ENCODE measurements at regions not wholly inside any gene's neighbourhood (a gene's known extent, or its start where the extent isn't known, plus 50 kb on each side); places are given as distances from the start of the nearest gene placed in this dataset.

DNA sequence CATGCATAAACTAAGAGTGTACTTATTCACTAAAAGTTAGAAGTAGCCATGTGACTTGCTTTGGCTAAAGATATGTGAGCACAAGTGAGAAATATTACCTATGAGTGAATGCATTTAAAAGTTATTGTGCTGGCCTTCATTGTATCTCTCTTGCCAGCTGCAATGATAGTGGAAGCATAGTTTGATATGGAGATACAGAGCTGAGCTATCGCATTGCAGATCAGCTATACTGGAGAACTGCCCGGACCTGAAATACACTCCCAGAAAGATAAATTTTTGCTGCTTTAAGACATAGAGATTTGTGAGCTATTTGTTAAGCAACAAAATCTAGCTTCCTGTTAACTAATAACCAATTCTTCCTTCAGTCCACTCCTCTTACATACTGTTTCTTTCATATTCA is 571.1 kb downstream of the CPS1 start:
- Histone ChIP-seq H3K36me3 (no peaks in the 10 kb centered on the region), H3K4me3 (no peak overlapping the region), H2AFZ (replicated peaks) (no peak overlapping the region), H3K79me2 (ENCODE audit: low read depth) (no peaks in the 10 kb centered on the region), H3K4me1 (peaks cover 8% of the 10 kb centered on the region), H4K20me1 (ENCODE audit: low read depth) (no peaks in the 10 kb centered on the region), H3K27ac (no peak overlapping the region), H3K27me3 (no peaks in the 10 kb centered on the region), H3F3A (ENCODE audit: low read depth) (no peaks in the 10 kb centered on the region), H3K9ac (no peak overlapping the region), H3K4me2 (no peak overlapping the region), H3K9me3 (ENCODE audit: low read depth) (no peaks in the 10 kb centered on the region)
- Mint-ChIP-seq H3K9me3 (no peaks in the 10 kb centered on the region), H3K4me3 (no peak overlapping the region), H3K4me1 (peaks cover 21% of the 10 kb centered on the region), H3K27ac (no peak overlapping the region), H3K36me3 (no peaks in the 10 kb centered on the region), H3K27me3 (ENCODE audit: insufficient read depth, low read depth) (no peaks in the 10 kb centered on the region)
- TF ChIP-seq CTCF (IDR thresholded peaks at IDR 0.05) = no peak
- no peak for TF ChIP-seq EZH2 (IDR thresholded peaks at IDR 0.05)
- TF ChIP-seq EZH2phosphoT487 (IDR thresholded peaks at IDR 0.05) = no peak
- no peak for DNase-seq (ENCODE audit: low spot score)

DNA sequence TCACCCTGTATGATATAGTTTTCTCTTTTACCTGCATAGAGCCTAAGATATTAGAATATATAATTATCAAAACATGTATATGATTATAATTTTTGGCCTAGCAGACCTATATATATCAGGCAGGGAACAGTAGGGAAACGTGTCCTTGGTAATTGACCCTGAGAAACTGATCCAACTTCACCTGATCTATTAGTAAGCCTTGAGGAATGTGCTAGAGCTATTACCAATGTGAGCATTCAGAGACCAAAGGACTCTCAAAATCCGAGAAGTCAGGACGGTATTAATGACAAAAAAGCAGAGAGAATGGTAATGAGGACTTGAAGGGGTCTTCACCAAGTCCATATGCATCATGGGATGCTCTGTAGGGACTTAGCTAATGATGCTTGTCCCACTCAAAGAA is 571.9 kb downstream of the CPS1 start:
- H3K27me3 Mint-ChIP-seq (ENCODE audit: insufficient read depth, low read depth) = no peaks in the 10 kb centered on the region
- no peaks in the 10 kb centered on the region for H3F3A ChIP-seq (ENCODE audit: low read depth)
- no peaks in the 10 kb centered on the region for H3K36me3 ChIP-seq
- no peak for TF ChIP-seq EZH2phosphoT487 (IDR thresholded peaks at IDR 0.05)
- TF ChIP-seq CTCF (IDR thresholded peaks at IDR 0.05) = no peak
- no peak for TF ChIP-seq EZH2 (IDR thresholded peaks at IDR 0.05)
- no peak overlapping the region for H3K4me3 Mint-ChIP-seq
- H2AFZ ChIP-seq (replicated peaks) = no peak overlapping the region
- peaks cover 21% of the 10 kb centered on the region for H3K4me1 Mint-ChIP-seq
- no peaks in the 10 kb centered on the region for H4K20me1 ChIP-seq (ENCODE audit: low read depth)
- no peak overlapping the region for H3K27ac Mint-ChIP-seq
- H3K27me3 ChIP-seq = no peaks in the 10 kb centered on the region
- H3K4me1 ChIP-seq = peaks cover 8% of the 10 kb centered on the region
- DNase-seq (ENCODE audit: low spot score) = no peak
- H3K4me3 ChIP-seq = no peak overlapping the region
- no peak overlapping the region for H3K4me2 ChIP-seq
- no peaks in the 10 kb centered on the region for H3K79me2 ChIP-seq (ENCODE audit: low read depth)
- no peak overlapping the region for H3K9ac ChIP-seq
- H3K9me3 Mint-ChIP-seq = no peaks in the 10 kb centered on the region
- no peaks in the 10 kb centered on the region for H3K36me3 Mint-ChIP-seq
- H3K27ac ChIP-seq = no peak overlapping the region
- H3K9me3 ChIP-seq (ENCODE audit: low read depth) = no peaks in the 10 kb centered on the region

- no peaks in the 10 kb centered on the region for H3K36me3 Mint-ChIP-seq
- no peaks in the 10 kb centered on the region for H3K9me3 Mint-ChIP-seq
- peaks cover 20% of the 10 kb centered on the region for H3K4me1 Mint-ChIP-seq
- Histone ChIP-seq H3K79me2 (ENCODE audit: low read depth) (no peaks in the 10 kb centered on the region), H3K27ac (no peak overlapping the region), H3K9ac (no peak overlapping the region), H3K4me1 (peaks cover 8% of the 10 kb centered on the region), H3K36me3 (no peaks in the 10 kb centered on the region), H3K27me3 (no peaks in the 10 kb centered on the region), H3K4me3 (no peak overlapping the region), H4K20me1 (ENCODE audit: low read depth) (no peaks in the 10 kb centered on the region), H2AFZ (replicated peaks) (no peak overlapping the region), H3F3A (ENCODE audit: low read depth) (peaks cover 5% of the 10 kb centered on the region), H3K9me3 (ENCODE audit: low read depth) (no peaks in the 10 kb centered on the region), H3K4me2 (no peak overlapping the region)
- TF ChIP-seq EZH2 (IDR thresholded peaks at IDR 0.05) = no peak
- no peak for TF ChIP-seq EZH2phosphoT487 (IDR thresholded peaks at IDR 0.05)
- no peak for TF ChIP-seq CTCF (IDR thresholded peaks at IDR 0.05)
- no peak overlapping the region for H3K4me3 Mint-ChIP-seq
- H3K27me3 Mint-ChIP-seq (ENCODE audit: insufficient read depth, low read depth) = no peaks in the 10 kb centered on the region
- no peak overlapping the region for H3K27ac Mint-ChIP-seq
- DNase-seq (ENCODE audit: low spot score) = no peak
Measured at GRCh38 chr2:211129798-211130197, 573.4 kb downstream of the CPS1 start.

DNA sequence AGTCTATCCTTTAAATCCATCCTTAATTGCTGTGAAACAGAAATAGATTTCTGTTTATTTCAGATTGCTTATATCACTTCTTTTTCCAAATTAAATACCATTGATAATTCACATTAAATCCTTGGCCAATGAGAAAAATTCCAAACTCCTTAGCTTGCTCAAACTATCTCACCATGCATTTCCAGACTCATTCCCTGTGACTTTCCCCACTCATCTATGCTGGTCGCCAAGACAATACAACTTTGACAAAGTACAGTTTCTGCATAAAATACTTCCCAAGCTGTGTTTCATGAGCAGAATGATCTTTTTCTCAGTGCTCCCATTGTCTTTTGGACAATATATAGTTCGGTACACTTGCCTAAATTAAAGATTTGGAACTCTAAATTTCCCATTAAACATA is 575.6 kb downstream of the CPS1 start:
- TF ChIP-seq EZH2 (IDR thresholded peaks at IDR 0.05) (no peak), CTCF (IDR thresholded peaks at IDR 0.05) (no peak)
- no peaks in the 10 kb centered on the region for H3K9me3 ChIP-seq (ENCODE audit: low read depth)
- H3K4me2 ChIP-seq = no peak overlapping the region
- H2AFZ ChIP-seq (replicated peaks) = no peak overlapping the region
- H3K27ac Mint-ChIP-seq = no peak overlapping the region
- no peak overlapping the region for H3K27ac ChIP-seq
- no peaks in the 10 kb centered on the region for H4K20me1 ChIP-seq (ENCODE audit: low read depth)
- no peaks in the 10 kb centered on the region for H3K79me2 ChIP-seq (ENCODE audit: low read depth)
- H3K36me3 Mint-ChIP-seq = no peaks in the 10 kb centered on the region
- H3K27me3 ChIP-seq = no peaks in the 10 kb centered on the region
- H3K4me3 Mint-ChIP-seq = no peak overlapping the region
- H3K9me3 Mint-ChIP-seq = peaks cover 10% of the 10 kb centered on the region
- DNase-seq (ENCODE audit: low spot score) = no peak
- peaks cover 8% of the 10 kb centered on the region for H3F3A ChIP-seq (ENCODE audit: low read depth)
- peaks cover 8% of the 10 kb centered on the region for H3K4me1 ChIP-seq
- no peak overlapping the region for H3K9ac ChIP-seq
- no peaks in the 10 kb centered on the region for H3K36me3 ChIP-seq
- peaks cover 12% of the 10 kb centered on the region for H3K4me1 Mint-ChIP-seq
- H3K4me3 ChIP-seq = no peak overlapping the region
- no peaks in the 10 kb centered on the region for H3K27me3 Mint-ChIP-seq (ENCODE audit: insufficient read depth, low read depth)
